ENCODE measurements at regions not wholly inside any gene's neighbourhood (a gene's known extent, or its start where the extent isn't known, plus 50 kb on each side); places are given as distances from the start of the nearest gene placed in this dataset.

DNA sequence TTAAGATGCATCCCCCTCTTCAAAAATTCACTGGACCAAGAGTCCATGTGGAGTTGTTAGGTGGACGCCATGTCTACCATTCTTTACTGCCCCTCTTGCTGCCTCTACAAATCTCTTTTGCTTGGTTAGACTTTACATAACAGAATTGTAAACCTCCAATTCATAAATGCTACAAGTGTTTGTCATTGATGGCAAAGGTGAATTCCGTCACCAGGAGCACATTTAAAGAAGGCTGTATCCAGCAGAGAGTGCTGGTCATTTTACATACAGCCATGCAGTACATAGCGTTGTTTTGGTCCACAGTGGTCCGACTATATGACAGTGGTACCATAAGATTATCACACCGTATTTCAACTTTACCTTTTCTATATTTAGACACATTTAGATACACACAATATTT lies 274.5 kb downstream of the MYCN start:
- FAIRE-seq (no peak), DNase-seq (ENCODE audit: insufficient read length, low spot score) (no peak)

DNA sequence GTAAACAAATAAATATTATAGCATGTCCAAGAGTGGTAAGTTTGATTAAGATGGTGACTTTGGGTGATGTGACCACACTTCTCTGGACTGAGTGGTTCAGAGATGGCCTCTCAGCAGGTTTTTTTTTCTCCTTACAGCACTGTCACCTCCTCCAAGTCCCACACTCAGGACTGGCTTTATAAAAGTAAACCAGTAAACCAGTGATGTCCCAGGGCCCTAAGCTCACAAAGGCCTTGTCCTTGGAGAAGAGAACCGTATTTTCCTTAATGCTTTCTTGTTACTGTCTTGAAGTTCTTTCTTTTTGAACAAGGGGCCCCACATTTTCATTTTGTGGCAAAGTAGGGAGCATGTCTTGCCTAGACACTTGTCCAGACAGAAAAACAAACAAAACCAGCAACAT lies 274.0 kb downstream of the MYCN start:
- FAIRE-seq (no peak), DNase-seq (ENCODE audit: insufficient read length, low spot score) (no peak)

DNA sequence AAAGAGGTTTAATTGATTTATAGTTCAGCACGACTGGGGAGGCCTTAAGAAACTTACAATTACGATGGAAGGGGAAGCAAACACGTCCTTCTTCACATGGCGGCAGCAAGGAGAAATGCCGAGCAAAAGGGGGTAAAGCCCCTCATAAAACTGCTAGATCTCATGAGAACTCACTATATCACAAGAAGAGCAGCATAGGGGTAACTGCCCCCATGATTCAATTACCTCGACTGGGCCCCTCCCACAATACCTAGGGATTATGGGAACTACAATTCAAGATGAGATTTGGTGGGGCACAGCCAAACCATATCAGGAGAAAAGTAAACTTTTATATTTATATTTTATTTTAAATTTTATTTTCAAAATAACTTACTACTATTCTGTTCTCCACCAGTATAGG lies 272.0 kb downstream of the MYCN start:
- FAIRE-seq: no peak
- DNase-seq (ENCODE audit: insufficient read length, low spot score): no peak

DNA sequence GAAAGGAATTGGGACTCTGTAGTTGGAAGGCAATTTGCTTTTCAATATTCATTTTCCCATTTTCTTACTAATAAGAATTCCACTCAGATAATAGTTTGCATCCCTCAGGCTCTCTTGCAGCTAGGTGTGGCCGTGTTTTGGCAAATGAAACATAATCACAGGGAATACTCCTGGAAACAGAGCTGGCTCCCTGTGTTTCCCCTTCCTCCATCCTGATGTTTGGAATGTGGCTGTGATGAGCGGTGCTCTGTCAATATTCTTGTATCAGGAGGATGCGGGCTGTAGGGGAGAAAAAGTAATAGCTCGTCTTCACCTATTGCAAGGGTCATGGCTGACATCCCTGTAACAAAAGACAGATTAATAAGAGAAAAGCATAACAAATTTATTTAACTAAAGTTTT lies 271.0 kb downstream of the MYCN start:
- DNase-seq (ENCODE audit: insufficient read length, low spot score) (no peak), FAIRE-seq (no peak)

DNA sequence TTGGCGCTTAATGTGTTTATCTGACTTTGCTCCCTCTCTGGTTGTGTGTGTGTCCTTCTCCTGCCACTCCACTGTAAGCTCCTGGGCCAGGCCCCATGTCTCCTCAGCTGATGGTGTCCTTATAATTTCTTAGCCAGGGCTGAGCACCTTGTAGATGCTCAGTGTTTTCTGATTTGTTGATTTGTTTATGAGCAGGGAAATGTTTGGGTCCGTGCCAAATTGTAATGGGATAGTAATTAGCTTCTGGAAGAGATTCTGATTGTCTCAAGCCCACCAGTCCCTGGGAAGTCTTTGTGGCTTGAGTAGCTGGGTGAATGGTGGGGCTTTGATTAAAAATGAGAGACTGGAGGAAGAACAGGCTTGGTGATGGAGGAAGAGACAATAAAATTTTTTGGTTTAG lies 270.5 kb downstream of the MYCN start:
- FAIRE-seq (no peak), DNase-seq (ENCODE audit: insufficient read length, low spot score) (no peak)

DNA sequence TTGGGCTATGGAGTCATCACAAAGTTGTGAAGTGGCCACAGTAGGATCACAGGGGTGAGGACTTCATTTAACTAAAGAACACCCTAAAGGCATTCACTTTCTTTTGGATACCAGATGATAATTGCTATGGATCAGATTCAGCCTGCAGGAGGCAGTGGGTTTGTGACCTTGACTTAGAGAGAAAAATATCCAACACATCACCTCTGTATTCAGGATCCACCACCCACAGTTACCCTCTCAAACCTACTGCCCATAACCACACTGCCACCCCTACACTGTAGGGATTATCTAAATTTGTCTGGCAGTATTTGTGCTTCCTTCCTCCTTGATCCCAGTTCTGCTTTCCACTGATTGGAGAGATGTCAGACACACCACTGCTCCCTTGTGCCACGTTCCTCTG lies 269.4 kb downstream of the MYCN start:
- FAIRE-seq: no peak
- DNase-seq (ENCODE audit: insufficient read length, low spot score): no peak

DNA sequence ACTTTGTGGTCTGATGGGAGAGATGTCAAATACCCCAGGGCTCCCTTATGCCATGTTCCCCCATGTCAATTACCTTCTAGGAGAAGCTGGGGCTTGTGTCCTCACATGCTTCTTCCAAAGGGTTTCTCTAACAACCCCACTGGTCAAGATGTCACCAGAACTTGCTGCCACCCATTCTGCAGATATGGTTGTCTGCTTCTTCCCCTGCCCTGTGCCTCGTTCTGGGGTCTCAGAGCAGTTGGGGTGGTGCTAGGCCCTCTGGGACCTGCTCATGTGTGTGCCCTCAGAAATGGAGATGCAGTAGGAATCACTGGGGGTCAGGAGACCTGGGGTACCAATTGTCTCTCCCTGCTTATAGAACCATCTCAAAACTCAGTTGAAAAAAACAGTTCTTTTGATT lies 268.6 kb downstream of the MYCN start:
- DNase-seq (ENCODE audit: insufficient read length, low spot score) (no peak), FAIRE-seq (no peak)

DNA sequence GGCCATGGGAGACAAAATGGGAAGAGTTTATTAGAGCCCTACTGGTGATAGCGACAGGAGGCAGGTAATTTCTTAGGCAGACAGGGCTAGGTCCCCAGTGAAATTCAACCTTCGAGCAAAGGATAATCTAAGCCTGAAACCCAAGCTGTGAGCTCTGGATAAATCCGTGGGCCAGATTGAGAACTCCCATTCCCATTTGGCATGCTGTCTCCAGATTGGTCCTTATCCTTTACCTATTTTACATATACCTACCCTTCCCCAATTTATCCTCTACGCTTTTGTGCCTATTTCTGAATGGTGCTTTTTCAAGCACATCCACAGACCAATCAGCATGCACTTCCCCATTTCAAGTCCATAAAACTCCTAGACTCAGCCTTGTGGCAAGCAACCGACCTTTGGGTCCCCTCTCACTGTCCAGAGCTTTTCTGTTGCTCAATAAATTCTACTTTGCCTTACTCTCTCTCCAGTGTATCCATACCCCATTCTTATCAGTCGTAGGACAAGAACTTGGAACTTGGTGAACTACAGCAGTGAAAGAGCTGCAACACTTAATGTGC lies 268.0 kb downstream of the MYCN start:
- no peak for DNase-seq (ENCODE audit: insufficient read length, low spot score)
- FAIRE-seq: no peak

DNA sequence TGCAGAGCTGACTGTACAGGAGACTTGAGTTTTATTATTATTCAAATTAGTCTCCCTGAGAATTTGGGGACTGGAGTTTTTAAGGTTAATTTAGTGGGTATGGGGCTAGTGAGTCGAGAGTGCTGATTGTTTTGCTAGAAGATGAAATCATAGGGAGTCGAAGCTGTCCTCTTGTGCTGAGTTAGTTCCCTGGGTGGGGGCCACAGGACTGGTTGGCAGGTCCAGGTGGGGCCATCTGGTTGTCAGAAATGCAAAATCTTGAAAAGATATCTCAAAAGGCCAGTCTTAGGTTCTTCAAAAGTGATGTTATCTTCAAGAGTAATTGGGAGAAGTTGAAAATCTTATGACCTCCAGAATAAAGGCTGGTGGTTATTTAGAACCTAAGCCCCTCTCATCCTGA lies 267.3 kb downstream of the MYCN start:
- DNase-seq (ENCODE audit: insufficient read length, low spot score): no peak
- FAIRE-seq: no peak

DNA sequence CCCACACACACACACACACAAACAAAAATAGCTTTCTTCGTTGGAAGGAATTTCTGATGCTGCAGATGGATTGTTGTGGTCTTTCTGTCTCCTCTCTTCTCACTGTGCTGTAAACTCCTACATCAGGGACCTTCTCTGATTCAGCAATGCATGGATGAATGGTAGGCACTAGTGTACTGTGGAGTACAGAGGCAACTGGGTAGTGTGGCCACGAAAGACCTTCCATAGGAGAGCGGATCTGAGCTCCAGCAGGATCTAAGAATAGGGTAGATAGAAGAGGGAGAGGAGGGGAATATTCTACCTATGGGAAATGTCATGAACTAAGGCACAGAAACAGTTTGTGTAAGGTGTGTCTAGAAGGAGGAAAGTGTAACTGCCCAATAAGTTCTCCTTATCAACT lies 266.8 kb downstream of the MYCN start:
- DNase-seq (ENCODE audit: insufficient read length, low spot score) (no peak), FAIRE-seq (no peak)

DNA sequence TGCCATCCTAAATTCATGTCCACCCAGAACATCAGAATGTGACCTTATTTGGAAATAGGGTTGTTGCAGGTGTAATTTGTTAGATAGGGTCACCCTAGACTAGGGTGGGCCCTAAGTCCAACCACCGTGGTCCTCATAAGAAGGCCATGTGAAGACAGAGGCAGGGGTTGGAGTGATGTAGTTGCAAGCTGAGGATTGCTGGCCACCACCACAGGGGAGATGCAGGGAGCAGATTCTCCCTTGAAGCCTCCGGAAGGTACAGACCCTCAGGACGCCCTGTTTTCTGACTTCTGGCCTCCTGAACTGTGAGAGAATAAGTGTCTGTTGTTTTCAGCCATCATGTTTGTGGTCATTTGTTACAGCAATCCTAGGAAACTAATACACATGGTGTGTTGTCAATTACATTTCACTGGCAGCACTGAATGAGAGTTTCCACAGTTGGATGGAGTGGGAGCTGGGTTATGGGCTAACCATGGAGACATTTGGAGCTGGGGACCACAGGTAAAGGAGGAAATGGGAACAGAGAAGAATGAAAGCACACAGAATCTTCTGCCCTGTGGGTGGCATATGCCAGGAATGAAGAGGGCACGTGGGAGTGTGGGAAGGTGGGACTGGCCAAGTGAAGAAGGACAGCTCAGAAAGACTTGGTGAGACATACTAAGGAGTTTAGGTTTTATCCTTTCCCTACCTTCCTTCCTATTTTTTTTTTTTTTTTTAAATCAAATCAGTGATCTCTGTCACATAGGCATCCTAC lies 266.0 kb downstream of the MYCN start:
- no peak for FAIRE-seq
- no peak for DNase-seq (ENCODE audit: insufficient read length, low spot score)

DNA sequence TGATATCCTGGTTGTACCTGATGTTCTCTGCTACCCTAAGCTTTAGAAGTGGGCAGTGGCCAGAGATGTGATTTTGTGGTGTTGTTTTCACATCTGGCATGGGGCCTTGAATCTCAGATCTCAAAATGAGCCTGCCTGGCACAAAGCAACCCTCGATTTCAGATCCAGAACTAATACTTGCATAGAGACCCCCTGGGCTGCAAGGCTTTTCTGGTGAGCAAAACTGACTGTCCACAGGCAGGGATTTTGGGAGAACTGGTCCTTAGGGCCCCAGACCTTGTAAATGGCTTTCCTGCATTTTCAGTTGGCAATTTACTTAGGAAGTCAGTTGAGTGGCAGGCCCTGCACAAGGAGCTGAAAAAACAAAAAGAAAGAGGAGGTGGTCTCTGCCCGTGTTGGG lies 265.3 kb downstream of the MYCN start:
- no peak for FAIRE-seq
- DNase-seq (ENCODE audit: insufficient read length, low spot score): no peak

DNA sequence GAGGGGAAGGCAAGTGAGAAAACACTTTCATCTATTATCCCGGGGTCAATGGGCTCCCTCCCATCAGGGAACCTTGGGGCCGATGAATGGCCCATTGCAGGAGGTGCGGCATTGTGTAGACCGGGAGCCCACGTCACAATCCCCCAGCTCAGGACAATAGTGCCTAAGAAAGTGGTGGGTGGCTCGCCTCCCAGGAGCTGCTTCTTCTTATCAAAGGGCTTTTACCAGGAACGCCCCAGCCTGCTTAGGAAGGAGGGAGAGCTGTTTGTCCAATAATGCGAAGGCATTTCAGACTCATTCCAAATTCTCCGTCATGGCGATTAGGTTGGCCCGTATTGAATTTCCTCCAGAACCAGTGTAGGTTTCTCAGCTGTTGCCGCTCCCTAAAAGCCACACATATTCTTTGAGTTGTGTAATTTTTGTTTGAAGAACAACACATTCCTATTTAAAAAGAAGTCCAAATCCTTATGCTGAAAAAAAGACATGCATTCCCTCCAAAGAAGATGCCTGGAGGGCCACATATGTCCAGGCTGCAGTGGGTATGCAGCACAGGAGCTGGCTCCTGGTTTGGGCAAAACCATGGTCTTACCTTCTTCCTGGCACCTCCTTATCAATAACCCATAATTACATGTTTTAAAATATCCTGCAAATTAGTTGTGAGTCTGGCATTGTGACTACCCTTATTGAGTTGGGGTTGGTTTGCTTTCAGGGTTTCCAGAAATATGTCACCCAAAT lies 264.7 kb downstream of the MYCN start:
- DNase-seq (ENCODE audit: insufficient read length, low spot score): no peak

DNA sequence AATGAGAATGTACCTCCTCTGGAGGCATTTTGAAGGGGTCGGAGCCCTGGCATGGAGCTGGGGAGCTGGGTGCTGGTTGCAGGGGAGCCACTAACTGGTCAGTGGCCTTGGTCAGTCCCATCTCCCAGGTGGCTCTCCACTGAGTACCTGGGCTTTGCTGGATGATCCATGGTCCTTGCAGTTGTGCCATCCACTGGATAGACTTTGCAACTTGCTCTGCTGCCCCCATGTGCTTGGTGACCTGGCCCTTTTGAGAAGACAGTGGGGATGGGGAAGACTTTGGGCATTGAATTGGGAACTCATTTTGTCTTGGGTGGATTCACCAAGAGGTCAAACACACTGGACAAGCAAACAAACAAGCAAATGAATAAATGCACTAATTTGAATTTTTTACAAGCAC lies 263.9 kb downstream of the MYCN start:
- DNase-seq (ENCODE audit: insufficient read length, low spot score) (no peak), FAIRE-seq (no peak)

More for the DNA sequence above, 264.7 kb downstream of the MYCN start:
- FAIRE-seq: no peak

DNA sequence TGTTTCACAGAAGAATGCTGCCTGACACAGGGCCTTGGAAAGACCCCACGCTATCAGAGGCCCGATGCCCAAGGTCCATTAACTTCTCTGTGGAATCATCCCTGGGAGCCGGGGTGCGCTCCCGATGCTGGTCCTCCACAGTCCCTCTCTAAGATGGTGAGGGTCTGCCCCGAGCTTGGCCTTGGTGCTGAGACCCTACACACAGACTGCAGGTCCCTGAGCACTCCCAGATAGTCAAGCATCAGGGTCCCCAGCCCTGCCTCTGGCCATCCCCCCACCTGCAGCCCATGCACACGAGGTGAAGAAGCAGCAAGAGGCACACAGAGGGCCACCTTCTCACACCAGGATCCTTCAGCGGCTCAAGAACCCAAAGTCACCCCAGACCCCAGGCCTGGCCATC lies 263.3 kb downstream of the MYCN start:
- no peak for FAIRE-seq
- DNase-seq (ENCODE audit: insufficient read length, low spot score): no peak

DNA sequence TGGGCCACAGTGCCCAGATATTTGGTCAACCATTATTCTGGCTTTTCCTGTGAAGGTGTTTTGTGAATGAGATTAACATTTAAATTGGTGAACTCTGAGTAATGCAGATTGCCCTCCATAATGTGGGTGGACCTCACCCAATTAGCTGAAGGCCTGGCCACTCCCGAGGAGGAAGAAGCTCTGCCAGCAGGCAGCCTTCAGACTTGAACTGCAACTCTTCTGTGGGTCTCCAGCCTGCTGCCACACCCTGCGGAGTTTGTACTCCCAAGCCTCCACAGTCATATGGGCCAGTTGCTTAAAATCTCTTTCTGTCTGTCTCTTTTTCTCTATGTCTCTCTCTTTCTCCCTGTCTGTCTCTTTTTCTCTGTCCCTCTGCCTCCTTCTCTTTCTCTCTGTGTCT lies 262.7 kb downstream of the MYCN start:
- DNase-seq (ENCODE audit: insufficient read length, low spot score) (no peak), FAIRE-seq (no peak)

DNA sequence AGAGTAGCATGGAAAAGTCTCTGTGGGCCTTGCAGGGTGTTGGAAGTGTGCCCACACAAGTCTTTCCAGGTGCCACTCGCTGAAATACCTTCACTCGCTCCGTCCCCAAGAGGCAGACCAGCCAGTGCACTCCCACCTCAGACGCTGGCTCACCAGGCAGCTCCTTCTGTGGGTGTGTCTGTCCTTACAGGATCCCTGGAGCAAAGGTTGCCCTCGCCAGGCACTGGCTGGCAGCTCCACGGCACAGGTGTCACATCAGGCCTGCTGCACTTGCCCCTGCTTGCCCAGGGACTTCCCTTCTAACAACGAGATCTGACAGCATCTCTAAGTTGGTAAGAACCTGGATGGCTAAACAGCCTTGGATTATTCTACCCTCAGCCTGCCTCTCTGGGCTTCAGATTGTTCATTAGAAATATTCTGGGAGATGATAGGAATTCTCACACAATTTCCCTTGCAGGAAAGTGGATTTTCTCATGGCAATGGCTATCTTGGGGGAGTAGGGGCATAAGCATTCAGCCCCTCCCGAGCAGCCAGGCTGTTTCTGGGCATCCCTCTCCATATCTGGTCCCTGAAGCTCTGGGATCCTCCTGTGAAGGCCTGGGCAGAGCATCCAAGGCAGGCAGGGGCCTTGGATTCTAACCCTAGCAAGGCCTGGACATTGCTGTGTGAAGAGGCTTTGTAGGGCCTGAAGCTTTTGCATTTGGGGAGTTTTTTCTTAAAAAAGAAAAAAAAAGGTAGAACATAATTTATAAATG lies 262.1 kb downstream of the MYCN start:
- FAIRE-seq (no peak), DNase-seq (ENCODE audit: insufficient read length, low spot score) (no peak)

DNA sequence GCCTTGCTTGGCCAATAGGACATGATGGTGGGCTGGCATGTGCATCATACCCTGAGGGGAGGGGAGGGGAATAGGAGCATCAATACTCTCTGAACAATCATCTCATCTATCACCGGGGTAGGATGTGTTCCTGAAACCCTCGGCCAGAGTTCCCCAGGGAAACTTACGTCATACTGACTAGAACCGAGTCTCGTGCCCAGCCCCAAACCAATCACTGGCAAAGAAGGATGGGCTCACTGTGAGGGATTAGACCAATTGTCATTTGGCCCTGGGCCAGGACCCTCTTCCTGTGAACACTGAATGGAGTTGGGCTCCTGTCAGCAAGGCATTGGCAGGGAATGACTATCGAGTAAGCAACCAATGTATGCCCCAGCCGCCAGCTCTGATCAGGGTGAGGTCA lies 261.5 kb downstream of the MYCN start:
- DNase-seq (ENCODE audit: insufficient read length, low spot score): no peak
- FAIRE-seq: no peak

DNA sequence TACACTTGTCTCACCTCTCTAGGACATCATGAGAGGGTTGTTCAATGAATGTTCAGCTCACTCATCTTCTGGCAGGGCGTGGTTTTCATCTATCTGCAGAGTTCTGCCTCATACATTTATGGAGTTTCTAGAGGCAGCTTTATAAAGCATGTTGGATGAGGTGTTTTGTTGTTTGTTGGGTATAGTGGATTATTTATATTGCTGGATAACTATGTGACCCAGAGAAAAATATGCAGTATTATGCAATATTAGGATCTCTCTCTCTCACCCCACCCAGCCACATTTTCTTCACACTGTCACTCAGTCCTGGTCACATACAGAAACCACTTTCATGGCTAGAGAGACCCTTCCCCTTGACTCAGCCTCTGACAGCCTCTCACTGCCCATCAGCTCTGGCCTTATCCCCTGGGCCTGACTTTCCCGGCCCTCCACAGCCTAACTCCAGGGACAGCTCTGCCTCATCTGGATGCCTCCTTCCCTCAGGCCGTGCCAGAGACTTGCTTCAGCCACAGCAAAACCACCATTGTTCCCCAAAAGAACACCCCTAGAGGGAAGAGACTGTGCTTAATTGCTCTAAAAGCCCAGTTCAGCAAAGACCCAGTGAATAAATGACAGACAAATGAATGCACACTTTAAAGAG lies 260.3 kb downstream of the MYCN start:
- DNase-seq (ENCODE audit: insufficient read length, low spot score): no peak
- no peak for FAIRE-seq

DNA sequence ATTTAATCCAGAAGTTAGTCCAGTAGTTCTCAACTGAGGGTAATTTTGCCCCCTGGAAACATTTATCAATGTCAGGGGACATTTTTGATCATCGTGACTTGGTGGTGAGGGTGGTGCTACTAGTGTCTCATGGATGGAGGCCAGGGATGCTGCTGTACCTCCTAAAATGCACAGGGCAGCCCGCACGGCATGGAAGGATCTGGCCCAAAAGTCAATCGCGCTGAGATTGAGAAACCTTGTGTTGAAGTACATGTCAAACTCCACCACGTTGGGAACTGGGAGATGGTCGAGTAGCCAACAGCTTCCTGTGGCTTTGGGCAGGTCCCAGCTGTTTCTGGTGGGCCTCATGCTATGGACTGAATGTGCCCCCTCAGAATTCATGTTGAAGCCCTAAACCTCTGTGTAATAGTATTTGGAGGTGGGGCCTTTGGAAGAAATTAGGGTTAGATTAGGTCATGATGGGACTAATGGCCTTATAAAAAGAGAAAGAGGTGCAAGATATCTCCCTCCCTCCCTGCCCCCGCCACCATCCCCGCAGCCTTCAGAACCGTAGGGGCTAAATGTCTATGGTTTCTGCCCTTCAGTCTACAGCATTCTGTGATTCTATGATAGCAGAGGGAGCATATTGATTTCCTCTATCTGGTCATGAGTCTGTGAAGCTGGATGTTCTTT lies 259.7 kb downstream of the MYCN start:
- DNase-seq (ENCODE audit: insufficient read length, low spot score) (no peak), FAIRE-seq (no peak)

All from HTR-8/SVneo (cell line).